Stimulated activated CD4-positive, alpha-beta T cell treated with anti-CD3 and anti-CD28 coated beads, Interleukin-4, amount 100 ng/mL, for 1 hour (primary cell): ENCODE measurements at regions not wholly inside any gene's neighbourhood (a gene's known extent, or its start where the extent isn't known, plus 50 kb on each side); places are given as distances from the start of the nearest gene placed in this dataset.

ENCODE experiments used
- DNase-seq: peaks from one replicate; pipeline ENCODE4 v3.0.0-alpha.2; 2020

DNA sequence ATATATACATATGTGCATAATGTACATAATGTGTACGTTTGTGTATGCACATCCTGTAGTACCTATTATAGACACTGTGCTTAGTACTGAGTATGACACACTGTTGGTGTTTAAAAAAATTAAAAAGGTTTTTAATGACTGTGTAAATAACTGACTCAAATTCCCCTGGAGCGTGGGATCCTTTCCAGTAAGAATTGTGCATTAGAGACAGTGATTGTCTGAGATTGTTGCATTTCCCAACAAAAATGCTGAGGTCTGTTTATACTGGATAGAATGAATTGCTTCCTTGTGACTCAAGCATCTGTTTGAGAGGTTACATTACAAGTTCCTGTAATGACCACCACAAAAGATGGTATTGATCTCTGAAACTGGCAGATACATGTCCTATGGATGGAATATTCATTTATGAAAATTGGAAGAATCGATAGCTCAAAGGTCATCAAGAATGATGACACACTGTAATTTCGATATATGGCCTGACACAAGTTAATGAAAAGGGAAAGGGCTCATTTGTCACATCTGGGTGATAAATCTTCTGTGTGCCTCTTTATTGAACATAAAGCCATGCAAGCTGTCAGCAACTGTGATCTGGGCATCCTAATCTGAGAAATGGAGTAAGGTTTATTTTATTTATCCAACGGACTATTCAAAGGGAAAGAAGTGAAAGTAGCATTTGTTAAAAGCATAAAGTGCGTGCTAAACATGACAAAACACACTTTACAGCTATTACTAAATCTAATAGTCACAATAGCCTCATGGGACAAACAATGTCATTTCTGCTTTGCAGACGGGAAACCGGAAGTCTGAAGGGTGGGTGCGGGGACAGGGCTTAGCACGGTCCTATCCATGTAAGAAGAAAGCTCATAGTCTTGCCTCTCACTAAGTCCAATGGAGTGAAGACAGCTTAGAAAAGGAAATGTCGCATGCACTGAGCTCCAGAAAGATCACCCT lies 228.8 kb downstream of the CDH11 start:
- DNase-seq, result no peak

DNA sequence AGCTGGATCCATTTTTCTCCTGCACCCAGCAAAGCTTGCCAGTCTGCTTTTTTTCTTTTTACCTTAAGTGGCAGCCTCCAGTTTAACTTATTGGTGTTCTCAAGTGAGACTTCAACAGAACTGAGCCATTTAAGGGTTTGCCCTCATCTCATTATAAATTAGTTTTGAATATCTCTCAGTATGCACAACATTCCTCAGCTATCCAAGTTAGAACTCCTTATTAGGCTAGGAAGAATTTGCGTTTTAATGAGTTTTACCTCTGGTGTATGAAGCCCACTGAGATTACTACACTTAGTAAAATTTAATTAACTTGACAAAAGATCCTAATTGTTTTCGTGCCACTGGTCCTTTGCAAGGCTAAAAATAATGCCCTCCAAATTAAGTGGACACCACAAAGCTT lies 232.4 kb downstream of the CDH11 start:
- DNase-seq, result no peak

DNA sequence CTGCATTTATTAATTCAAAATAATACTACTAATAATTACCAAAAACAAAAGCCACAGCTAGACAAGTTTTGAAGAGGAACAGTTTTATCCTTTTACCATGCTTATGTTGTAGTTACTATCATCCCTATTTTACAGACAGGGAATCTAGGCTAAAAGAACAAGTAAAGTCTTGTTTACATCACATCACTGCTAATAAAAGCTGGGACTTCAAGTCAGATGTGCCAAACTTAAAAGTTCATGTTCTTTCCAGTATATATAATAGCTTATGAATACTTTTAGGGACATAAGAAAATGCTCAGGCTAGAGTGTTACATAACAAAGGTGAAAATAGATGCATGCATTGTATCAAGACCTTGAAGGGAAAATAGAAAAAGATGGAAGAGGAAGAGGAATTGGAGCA lies 234.2 kb downstream of the CDH11 start:
- DNase-seq, result no peak

DNA sequence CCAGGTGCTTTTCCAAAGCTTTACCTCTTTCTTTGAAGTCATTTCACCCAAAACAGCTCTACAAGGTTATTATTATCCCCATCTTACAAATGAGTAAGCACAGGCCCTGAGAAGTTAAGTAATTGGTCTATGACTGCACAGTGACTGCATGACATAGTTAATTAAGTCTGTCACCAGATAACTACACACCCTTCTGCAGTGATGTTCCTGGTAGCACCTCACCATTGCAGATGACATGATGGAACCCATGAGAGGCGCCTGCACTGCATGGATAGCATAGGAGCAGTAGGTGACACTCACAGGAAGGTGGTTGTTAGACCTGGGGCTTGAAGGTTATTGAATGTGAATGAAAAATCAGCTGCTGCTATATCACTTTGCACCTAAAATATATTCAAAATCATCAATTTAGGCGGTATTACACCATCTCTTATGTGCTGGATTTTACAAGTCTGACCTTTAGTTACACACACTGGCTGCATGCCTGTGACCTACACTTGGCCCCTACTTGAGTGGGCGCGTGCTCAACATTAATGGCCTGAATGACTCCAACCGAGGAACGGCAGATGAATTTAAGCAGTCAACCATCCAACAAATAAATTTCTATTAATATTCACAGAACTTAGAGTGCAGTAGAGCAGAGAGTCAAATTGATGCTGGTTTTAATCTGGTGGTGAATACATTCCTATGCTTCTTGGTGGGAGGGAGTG lies 239.6 kb downstream of the CDH11 start:
- DNase-seq, result no peak

DNA sequence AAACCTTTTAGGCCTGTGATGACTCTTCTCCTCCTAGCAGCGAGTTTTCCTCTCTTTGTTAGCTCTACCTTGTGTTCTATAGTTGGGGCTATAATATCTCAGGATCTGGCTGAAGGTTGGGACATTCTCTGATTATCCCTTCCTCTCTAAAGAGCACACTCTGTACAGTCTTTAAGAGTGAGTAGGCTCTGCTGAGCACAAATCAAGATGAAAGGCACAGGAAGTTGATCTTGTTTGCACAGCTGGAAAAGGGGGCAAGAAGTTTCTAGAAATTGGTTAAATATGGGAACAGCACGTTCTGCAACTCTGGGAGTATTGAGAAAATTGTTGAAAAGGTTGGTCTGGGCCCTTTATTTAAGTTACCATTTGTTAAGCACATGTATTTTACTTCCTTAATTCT lies 240.9 kb downstream of the CDH11 start:
- DNase-seq, result no peak

DNA sequence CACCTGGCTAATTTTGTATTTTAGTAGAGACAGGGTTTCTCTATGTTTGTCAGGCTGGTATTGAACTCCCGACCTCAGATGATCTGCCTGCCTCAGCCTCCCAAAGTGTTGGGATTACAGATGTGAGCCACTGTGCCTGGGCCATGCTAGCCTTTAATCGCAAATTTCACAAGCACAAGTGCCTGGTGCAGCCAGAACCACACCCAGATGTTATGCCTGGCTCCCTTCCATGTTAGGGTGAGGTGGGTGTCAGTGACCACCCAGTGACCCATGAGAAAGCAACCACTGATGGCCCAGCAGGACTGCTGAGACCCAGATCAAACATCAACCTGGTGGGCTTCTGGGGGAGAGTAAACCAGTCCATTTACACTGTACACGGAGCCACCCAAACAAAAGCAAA lies 241.9 kb downstream of the CDH11 start:
- no peak for DNase-seq

DNA sequence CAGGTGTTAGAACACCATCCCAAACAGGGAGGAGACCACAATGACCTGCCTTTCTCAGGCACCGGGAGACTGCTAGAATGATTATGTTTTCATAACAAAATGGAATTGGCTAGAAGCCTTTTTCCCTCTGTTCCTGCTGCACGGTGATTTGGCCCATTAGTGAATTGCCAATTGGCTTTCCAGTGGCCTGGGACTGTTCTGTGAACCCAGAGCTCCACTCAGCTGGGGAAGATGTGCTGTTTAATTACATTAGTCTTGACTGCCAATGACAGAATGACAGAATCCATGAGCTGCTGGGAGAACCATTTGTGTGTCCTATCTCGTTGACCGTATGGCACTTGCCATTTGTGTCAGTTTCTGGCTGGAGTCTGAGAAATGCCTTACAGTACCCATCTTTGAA lies 242.9 kb downstream of the CDH11 start:
- DNase-seq, result no peak

DNA sequence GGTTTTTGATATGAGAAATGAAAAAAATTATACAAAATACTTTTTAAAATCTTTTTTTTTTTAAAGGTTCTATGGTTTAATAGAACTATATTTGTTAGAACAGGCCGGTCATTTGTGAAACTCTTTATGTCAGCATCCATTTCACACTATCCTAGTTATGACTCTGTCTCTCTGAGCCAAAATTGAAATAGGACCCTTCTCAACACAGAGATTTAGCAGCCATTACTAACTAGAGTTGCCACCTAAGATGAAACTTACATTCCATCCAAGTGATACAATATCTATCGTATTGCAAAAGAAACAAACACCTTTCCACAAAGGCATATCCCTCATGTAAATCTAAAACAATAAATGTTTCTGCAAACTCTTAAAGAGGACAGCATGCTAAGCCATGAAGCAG lies 249.8 kb downstream of the CDH11 start:
- no peak for DNase-seq

DNA sequence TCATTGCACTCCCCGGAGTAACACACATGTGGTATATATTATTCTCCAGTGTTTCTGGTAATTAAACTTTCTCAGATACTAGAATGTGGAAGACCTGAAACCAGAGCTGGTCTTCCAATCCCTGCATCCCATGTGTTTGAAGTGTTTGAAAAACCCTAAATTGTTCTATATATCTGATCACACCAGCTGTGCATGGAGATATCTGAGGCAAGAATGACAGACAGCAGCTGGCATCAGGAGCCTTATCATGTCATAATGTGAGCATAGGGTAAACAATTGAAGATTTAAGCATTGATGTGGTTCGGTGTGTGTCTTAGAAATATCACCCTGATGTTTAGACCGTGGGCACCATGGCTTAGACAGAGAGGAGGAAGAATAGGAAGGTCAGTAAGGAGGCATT lies 251.0 kb downstream of the CDH11 start:
- DNase-seq, result no peak

DNA sequence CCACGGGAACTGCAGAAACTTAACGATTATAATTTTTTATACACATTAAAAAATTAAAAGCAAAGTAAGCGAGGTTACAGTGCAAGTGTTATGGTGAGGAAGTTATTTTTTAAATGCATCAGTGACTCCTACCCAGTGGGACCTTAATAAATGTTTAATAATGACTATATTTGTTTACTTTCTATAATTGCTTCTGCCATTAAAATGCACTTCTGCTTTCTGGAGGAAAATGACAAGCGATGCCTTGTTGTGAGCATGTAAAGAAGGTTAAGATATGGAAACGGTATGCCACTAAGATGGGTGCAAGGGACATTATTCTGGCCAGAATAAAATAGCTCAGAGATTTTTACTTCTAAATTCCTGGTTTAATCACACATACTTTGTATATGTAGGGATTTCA lies 252.1 kb downstream of the CDH11 start:
- DNase-seq, result no peak

DNA sequence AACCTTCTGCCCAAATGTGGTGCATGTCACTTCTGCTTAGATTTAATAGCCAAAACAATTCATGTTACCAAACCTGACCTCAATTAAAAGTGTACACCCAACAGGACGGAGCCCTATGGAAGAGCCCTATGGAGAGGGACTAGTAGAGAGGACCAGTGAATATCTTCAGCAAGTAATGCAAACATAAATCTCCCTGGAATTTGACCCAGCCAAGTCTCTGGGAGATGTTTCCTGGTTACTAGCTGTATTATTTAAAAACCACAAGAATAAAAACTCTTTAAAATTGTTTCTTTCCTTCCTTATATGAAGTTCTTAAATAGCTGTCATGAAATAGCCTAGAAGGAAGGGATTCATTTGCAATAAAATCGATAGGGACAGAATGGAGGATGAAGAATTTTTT lies 255.8 kb downstream of the CDH11 start:
- DNase-seq, result no peak

DNA sequence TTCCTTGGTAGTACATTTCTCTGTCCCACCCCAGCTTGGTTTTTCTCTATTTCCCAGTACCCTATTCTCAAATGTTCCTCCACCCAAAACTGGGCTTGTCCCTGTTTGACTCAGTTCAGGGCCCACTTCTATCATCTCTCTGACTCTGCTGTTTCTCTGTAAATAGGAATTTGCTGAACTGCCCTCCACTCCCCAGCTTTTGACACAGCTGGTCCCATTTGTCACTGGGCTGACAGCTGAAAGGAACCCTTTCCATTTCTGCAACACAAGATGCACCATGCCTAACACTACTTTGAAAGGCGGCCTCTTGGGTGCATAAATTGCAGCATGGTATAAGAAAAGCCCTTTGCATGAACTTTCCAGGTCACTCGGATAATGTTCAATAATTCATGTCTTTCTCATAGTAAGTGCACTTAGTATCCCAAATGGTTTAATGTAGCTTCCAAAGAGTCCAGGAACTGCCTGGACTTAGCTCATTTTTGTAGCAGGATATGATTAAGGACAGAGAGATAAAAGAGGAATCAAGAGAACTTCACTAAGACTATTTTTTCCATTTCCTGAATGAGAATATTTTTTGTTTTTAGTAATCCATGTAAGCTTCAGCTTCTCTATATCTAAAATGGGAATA lies 256.7 kb downstream of the CDH11 start:
- DNase-seq, result no peak

DNA sequence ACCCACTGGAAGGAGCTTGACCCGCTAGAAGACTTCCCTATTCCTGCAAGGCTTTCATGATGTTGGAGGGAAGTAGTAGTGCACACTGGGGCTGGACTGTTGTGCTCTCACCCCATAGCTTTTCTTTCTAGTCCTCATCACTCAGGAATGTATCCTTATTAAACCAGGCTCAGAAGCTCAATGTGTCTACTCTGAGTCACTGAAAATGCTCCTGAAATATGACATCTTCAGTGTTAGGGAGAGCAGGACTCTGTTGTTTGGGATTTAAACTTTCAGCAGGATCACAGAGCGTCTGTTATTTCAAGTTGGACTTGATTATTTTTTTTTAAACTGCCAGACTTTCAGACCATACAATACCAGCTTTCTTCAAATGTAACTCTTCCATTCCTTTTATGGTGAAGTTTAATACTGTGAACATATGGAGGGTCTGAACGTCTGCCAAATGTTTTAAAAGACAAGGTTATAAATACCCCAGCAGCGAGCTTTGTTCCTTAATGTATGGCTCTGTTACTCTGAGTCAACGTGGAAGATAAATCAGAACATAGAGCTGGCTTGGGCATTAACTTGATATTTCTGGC lies 257.5 kb downstream of the CDH11 start:
- DNase-seq, result no peak

DNA sequence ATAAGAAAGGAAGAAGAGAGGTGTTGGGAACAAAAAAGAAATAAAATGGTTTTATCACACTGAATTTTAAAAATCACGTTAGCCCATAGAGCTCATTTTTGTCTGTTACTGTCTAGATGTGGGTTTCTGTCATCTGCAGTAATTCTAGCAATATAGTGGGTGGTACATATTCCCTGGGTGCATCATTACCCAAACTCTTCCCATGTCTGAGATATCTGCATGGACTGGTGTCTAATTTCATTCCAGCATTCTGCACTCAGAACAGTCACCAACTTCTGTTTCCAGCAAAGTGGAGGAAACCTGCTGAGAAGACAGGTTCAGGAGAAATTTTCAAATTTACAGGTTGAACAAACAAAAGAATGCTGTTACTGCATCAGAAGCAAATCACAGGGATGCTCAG lies 263.8 kb downstream of the CDH11 start:
- no peak for DNase-seq

DNA sequence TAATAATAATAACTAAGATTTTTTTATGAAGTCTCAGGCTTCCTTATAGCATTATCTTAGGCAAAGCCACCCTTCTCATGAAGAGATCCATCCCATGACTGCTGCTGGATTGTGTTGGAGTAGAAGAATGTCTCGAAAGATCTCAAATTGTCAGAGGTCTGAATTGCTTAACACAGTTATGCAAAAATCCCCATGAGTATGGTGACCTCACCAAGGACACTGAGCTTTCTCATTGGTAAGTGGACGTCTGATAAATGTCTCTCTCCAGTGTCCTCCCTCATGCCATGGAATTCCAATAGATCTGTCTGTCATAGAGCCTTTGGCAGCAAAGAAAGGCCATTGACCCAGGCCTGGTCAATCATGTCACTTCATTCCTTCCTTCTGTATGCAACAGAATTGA lies 264.5 kb downstream of the CDH11 start:
- DNase-seq, result no peak

DNA sequence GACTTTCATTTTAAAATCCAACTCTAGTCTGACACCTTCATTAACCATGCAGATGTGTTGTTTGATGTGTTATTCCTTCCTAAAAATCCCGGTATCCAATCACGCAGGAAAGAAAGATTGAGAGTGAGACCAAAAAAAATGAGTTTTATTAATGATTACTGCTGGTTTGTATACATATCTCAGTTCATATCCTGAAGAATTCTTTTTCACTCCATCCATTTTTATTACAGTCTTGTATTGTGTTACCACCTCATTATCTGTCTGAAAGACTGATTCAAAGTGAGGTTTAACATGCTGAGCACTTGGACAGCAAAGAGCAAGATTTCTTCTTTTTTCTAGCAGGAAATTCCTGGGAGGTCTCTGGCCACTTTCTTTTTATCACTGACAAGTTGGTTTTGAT lies 268.3 kb downstream of the CDH11 start:
- no peak for DNase-seq

DNA sequence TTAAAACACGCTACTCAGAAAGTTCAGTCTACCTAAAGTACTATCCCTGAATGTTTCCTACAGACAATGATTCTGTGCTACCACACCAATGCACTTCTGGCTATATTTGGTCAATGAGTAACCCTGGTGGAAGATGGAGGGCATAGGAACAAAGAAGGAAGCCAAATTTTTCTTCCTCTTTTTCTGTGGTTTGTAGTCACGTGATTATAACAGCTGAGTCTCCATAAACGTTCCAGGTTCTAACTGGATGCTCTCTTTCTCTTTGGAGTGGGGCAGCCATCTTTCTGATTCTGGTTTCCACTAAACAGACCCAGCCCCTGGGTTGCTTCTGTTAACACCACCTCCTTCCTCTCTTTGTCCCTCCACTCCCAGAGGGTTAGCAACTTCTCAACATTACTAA lies 274.9 kb downstream of the CDH11 start:
- no peak for DNase-seq

DNA sequence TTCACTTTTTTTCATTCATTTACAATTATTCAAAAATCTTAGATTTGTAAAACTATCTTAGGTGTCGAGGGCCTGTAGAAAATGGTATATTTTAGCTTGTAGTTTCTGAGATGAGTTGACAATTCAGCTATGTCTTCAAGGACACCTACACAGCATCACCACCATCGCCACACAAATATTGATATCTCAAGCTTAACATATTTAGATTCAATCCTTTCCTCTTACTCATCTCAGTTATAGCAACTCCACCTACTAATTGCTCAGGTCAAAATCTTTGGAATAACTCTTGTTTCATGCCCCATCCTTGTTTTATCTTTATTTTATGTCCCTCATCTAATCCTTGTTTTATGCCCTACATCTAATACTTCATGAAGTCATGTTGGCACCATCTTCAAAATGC lies 276.8 kb downstream of the CDH11 start:
- no peak for DNase-seq

DNA sequence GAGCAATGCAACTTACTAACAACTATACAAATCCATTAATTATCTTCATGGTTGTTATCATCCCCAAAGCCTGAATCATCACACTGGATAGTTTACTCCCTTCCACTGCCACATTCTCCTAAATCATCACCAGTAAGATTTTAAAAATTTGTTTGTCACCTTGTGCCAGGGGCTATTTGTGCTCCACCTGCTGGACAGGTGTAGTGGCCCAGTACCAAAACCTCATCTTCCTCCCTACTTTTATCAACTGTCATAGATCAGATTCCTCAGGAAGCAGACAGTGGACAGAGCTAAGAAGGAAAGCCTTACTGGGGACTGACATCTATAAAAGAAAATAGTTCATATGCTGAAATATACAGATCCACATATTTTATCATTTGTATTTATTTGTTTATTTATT lies 280.4 kb downstream of the CDH11 start:
- no peak for DNase-seq

DNA sequence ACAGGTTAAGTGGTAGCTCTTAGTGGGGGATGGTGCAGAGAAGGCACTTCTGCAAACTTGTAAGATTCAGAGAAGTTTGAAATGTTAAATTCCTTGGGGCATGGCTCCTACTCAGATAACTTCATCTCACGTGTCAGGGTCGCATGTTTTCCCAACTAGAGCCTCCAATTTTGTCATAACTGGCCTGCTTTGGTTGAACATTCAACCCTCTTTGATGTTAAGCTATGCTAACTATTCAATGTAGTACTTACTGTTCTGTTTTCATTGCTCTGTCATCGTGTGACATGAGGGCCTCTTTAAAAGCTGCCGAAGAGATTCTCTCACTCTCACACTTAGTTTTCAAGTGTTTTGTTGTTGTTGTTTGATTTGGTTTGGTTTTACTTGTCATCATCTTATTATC lies 280.8 kb downstream of the CDH11 start:
- DNase-seq, result no peak

DNA sequence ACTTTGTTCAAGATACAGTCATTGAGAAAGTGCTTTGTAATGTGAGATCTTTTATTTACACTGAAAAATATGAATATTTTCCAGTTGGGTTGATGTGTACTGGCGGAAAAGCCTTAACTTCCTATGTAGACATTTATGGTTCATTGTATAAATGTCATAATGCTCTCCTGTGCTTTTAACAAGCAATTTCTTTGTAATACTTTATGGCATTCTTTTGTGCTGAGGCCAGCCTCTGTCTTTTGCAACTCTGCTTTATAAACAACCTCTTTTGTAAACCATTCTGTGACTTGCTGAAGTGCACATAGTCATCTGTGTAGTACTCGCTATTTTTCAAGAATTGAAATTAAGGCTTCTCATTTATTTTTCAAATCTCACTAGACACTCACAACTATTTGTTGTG lies 291.2 kb downstream of the CDH11 start:
- DNase-seq, result no peak

DNA sequence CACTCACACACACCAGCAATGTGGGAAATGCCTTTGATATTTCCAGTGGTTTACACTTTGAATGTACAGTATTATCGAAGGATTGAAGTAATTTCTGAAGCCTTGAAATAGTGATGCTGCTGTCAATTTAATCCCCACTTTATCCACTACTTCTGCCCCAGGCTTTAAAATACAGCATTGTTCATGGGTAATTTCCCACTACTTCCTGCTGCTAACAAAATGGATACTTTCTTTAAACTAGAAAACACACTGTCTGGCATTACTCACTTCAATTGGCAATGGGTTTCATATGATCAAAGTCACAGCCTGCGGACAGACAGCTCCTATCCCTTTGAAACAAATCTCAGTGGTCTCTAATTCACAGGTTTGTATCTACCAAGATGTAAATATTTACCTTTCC lies 292.2 kb downstream of the CDH11 start:
- no peak for DNase-seq

DNA sequence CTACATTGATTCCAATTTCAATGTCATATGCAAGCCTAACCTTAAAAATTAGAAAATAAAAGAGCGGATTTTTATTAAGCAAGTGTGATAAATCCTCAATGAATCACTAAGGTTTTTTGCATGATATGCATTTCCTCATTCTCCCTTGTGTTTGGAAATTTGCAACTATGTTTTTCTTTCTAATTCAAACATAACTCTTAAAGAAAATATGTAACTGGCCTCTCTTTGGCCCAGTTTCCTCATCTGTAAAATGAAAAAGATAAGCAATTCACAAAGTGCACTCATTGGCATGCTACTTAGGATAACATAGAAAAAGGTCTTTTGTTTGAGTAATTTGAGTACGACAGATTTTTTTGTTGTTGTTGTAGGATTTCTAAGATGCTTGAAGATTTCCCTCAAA lies 295.5 kb downstream of the CDH11 start:
- no peak for DNase-seq
